IMR-90 (cell line): ENCODE measurements at regions not wholly inside any gene's neighbourhood (a gene's known extent, or its start where the extent isn't known, plus 50 kb on each side); places are given as distances from the start of the nearest gene placed in this dataset.

Experiments used
- ATAC-seq: fragments of 200-7000 bp; cut with Tn5 transposase; 2 replicates; pipeline ENCODE4 v1.9.1; 2020; ENCODE audit warnings: low read depth, mild to moderate bottlenecking, moderate library complexity
- BruUV-seq: library from RNA; stranded (reverse); fragments of 400-500 nt; replicated peaks from 2 replicates; lab custom pipeline; 2021; lab: Mats Ljungman, UMichigan
- CTCF ChIA-PET: fragments of 300-600 bp; formaldehyde crosslinking; extraction: SDS; loops from one replicate; lab custom pipeline; 2021; ENCODE audit warnings: antibody characterized with exemption; lab: Yijun Ruan, JAX
- POLR2A ChIA-PET: fragments of 300-600 bp; sonication (Branson Sonifier 250); formaldehyde crosslinking; loops from one replicate; lab custom pipeline; 2022; ENCODE audit warnings: antibody characterized with exemption; ENCODE audit not compliant: unreplicated experiment; lab: Charles Lee
- DNase-seq: peaks from one replicate; pipeline ENCODE4 v3.0.0; 2013
- H2AFZ ChIP-seq: replicated peaks from 2 replicates; pipeline ENCODE3; 2013; ENCODE audit warnings: low read length, mild to moderate bottlenecking; ENCODE audit not compliant: poor library complexity
- H2AK5ac ChIP-seq: 2 replicates; pipeline ENCODE4 v1.6.1; 2013; ENCODE audit warnings: low read depth, low read length, inconsistent platforms
- H2AK9ac ChIP-seq: replicated peaks from 2 replicates; pipeline ENCODE3; 2013; ENCODE audit warnings: mild to moderate bottlenecking, low read depth, low read length, moderate library complexity; ENCODE audit not compliant: poor library complexity
- H2BK120ac ChIP-seq: 2 replicates; pipeline ENCODE4 v1.6.1; 2013; ENCODE audit warnings: low read depth, low read length, inconsistent platforms
- H2BK15ac ChIP-seq: 3 replicates; pipeline ENCODE4 v1.6.1; 2013; ENCODE audit warnings: low read depth, low read length, inconsistent platforms
- H2BK20ac ChIP-seq: 2 replicates; pipeline ENCODE4 v1.6.1; 2013; ENCODE audit warnings: low read depth, mild to moderate bottlenecking, inconsistent platforms, low read length, moderate library complexity
- H2BK5ac ChIP-seq: 2 replicates; pipeline ENCODE4 v1.6.1; 2013; ENCODE audit warnings: mild to moderate bottlenecking, low read depth, low read length, inconsistent platforms; ENCODE audit not compliant: poor library complexity, severe bottlenecking
- H3K14ac ChIP-seq: replicated peaks from 2 replicates; pipeline ENCODE4 v1.6.1; 2013; ENCODE audit warnings: low read depth, low read length, inconsistent platforms
- H3K18ac ChIP-seq: 2 replicates; pipeline ENCODE4 v1.6.1; 2013; ENCODE audit warnings: low read depth, low read length, control low read depth
- H3K23ac ChIP-seq: 2 replicates; pipeline ENCODE4 v1.6.1; 2013; ENCODE audit warnings: low read depth, low read length, inconsistent platforms
- H3K27ac ChIP-seq: 2 replicates; pipeline ENCODE4 v1.5.1; 2013; ENCODE audit warnings: mild to moderate bottlenecking, control low read depth, low read length; ENCODE audit not compliant: insufficient read depth
- H3K27me3 ChIP-seq: 2 replicates; pipeline ENCODE4 v1.6.1; 2013; ENCODE audit warnings: low read length; ENCODE audit not compliant: control insufficient read depth, insufficient read depth
- H3K36me3 ChIP-seq: 2 replicates; pipeline ENCODE4 v1.6.1; 2013; ENCODE audit warnings: low read length, mixed read lengths; ENCODE audit not compliant: control insufficient read depth, insufficient read depth
- H3K4ac ChIP-seq: 2 replicates; pipeline ENCODE4 v1.6.1; 2013; ENCODE audit warnings: low read depth, low read length, inconsistent platforms
- H3K4me1 ChIP-seq: 2 replicates; pipeline ENCODE4 v1.6.1; 2013; ENCODE audit warnings: low read length, mixed read lengths; ENCODE audit not compliant: control insufficient read depth, insufficient read depth
- H3K4me2 ChIP-seq: 2 replicates; pipeline ENCODE4 v1.6.1; 2013; ENCODE audit warnings: low read depth, mild to moderate bottlenecking, control low read depth, low read length, moderate library complexity
- H3K4me3 ChIP-seq: 2 replicates; pipeline ENCODE4 v1.5.1; 2013; ENCODE audit warnings: low read depth, mild to moderate bottlenecking, control low read depth, low read length, moderate library complexity; ENCODE audit not compliant: insufficient read depth
- H3K56ac ChIP-seq: 2 replicates; pipeline ENCODE4 v1.6.1; 2013; ENCODE audit warnings: low read length, inconsistent platforms; ENCODE audit not compliant: insufficient read depth; ENCODE audit errors: extremely low read depth
- H3K79me1 ChIP-seq, 2 experiments: 2 replicates each; pipeline ENCODE4 v1.6.1; 2013; ENCODE audit warnings: low read length in 2 of 2, inconsistent platforms in 1 of 2, low read depth in 1 of 2
- H3K9ac ChIP-seq: 2 replicates; pipeline ENCODE4 v1.6.1; 2013; ENCODE audit warnings: low read depth, low read length, control low read depth
- H3K9me1 ChIP-seq: 2 replicates; pipeline ENCODE4 v1.6.1; 2013; ENCODE audit warnings: low read length, inconsistent platforms; ENCODE audit not compliant: insufficient read depth
- H3K9me3 ChIP-seq: 2 replicates; pipeline ENCODE4 v1.6.1; 2013; ENCODE audit warnings: low read length; ENCODE audit not compliant: control insufficient read depth, insufficient read depth
- H4K20me1 ChIP-seq: 2 replicates; pipeline ENCODE4 v1.6.1; 2013; ENCODE audit warnings: low read length, inconsistent platforms; ENCODE audit not compliant: insufficient read depth
- H4K5ac ChIP-seq: 2 replicates; pipeline ENCODE4 v1.6.1; 2013; ENCODE audit warnings: mild to moderate bottlenecking, low read depth, low read length, control low read depth
- H4K8ac ChIP-seq, 2 experiments: 2 replicates each; pipeline ENCODE4 v1.6.1; 2013; ENCODE audit warnings: low read depth in 2 of 2, low read length in 2 of 2, control low read depth in 1 of 2, inconsistent platforms in 1 of 2
- H4K91ac ChIP-seq: 2 replicates; pipeline ENCODE4 v1.6.1; 2013; ENCODE audit warnings: low read depth, low read length, inconsistent platforms; ENCODE audit not compliant: insufficient read depth
- BHLHE40 ChIP-seq: fragments of 150-350 bp; IDR thresholded peaks from 2 replicates; pipeline ENCODE4 v1.6.1; 2016; ENCODE audit warnings: mild to moderate bottlenecking, low read depth, low read length
- CHD1 ChIP-seq: IDR thresholded peaks from 2 replicates; pipeline ENCODE4 v1.6.1; 2012; ENCODE audit warnings: low read depth, low read length, improper control_type of control experiment
- FOS ChIP-seq: fragments of 150-350 bp; IDR thresholded peaks from 2 replicates; pipeline ENCODE4 v1.6.1; 2016; ENCODE audit warnings: low read depth, low read length
- MAFK ChIP-seq: IDR thresholded peaks from 2 replicates; pipeline ENCODE4 v1.6.1; 2012; ENCODE audit warnings: low read depth, low read length, improper control_type of control experiment
- MAZ ChIP-seq: IDR thresholded peaks from 2 replicates; pipeline ENCODE4 v1.6.1; 2012; ENCODE audit warnings: low read depth, mild to moderate bottlenecking, low read length, improper control_type of control experiment, moderate library complexity, borderline replicate concordance
- MXI1 ChIP-seq: IDR thresholded peaks from 2 replicates; pipeline ENCODE4 v1.6.1; 2012; ENCODE audit warnings: low read depth, mild to moderate bottlenecking, low read length, moderate library complexity, borderline replicate concordance
- NFE2L2 ChIP-seq: fragments of 150-350 bp; IDR thresholded peaks from 2 replicates; pipeline ENCODE4 v1.6.1; 2016; ENCODE audit warnings: low read depth, mild to moderate bottlenecking, low read length
- RAD21 ChIP-seq: IDR thresholded peaks from 2 replicates; pipeline ENCODE4 v1.6.1; 2012; ENCODE audit warnings: low read length, improper control_type of control experiment
- RCOR1 ChIP-seq: IDR thresholded peaks from 2 replicates; pipeline ENCODE4 v1.6.1; 2012; ENCODE audit warnings: mild to moderate bottlenecking, low read length, improper control_type of control experiment; ENCODE audit not compliant: insufficient replicate concordance
- SMC3 ChIP-seq: fragments of 150-350 bp; IDR thresholded peaks from 2 replicates; pipeline ENCODE4 v1.6.1; 2016; ENCODE audit warnings: low read depth, mild to moderate bottlenecking, antibody characterized with exemption, low read length, moderate library complexity
- WGBS, 2 experiments: methylation state at CpG; one replicate each; pipeline versions ENCODE4 v1.1.5 to v1.1.7; 2013; ENCODE audit warnings: missing lambda C conversion rate in 2 of 2; ENCODE audit not compliant: insufficient read length in 1 of 2; ENCODE audit errors: extremely low coverage in 2 of 2; 5-methylcytosine and 5-hydroxymethylcytosine counted together
- dilution Hi-C: fragments of 300-500 bp; cut with HindIII; formaldehyde crosslinking; loops from one replicate; pipeline ENCODE4 v1.14.3; 2018; ENCODE audit warnings: low sequenced_read_pairs; ENCODE audit not compliant: unreplicated experiment
- in situ Hi-C: fragments of 300-500 bp; cut with MboI; formaldehyde crosslinking; loops from 3 replicates; pipeline ENCODE4 v1.14.3; 2019; ENCODE audit warnings: low sequenced_read_pairs, inconsistent platforms, mixed read lengths
- intact Hi-C: fragments of 100-400 bp; cut with micrococcal nuclease; formaldehyde crosslinking; loops from 2 replicates; pipeline ENCODE4 v1.10.0; 2022
- TF ChIP-seq, protein P1 (sequence below): fragments of 150-350 bp; IDR thresholded peaks from 2 replicates; pipeline ENCODE4 v1.6.1; 2016; ENCODE audit warnings: low read depth, mild to moderate bottlenecking, low read length, moderate library complexity, borderline replicate concordance
- TF ChIP-seq, protein P2 (sequence below): conservative IDR thresholded peaks from 2 replicates; pipeline ENCODE4 v1.5.1; 2012; ENCODE audit warnings: mild to moderate bottlenecking, low read depth, low read length, improper control_type of control experiment

DNA sequence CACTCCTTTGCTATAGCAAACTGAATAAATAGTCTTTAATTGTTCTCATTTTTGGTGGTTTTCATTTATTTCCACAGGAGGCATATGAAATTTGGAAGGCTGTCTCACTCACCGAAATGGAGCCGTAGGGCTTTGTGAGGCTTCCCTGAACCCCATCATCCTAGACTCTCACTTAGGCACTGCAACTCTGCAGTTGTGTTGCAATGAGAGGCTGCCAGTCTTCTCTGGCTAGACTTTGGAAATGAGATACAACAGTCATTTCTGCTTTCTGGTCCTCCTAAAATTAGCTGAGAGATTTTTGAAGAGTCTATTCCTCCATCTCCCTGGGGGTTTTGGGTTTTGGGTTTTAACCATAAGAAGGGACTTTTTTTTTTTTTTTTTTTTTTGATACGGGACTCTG is 146.5 kb downstream of the SH3BGRL start:
- no CpG with 5 or more reads among the region's 3 CpGs for WGBS, 2 experiments
- in situ Hi-C loops = no loop called here
- H2BK15ac ChIP-seq = no peak overlapping the region

More for the DNA sequence above, 146.5 kb downstream of the SH3BGRL start:
- H3K56ac ChIP-seq = no peak overlapping the region
- intact Hi-C loops (no loop called here), dilution Hi-C loops (no loop called here)
- no peak overlapping the region for H3K27ac ChIP-seq
- no peak overlapping the region for H3K23ac ChIP-seq
- no peak overlapping the region for H4K91ac ChIP-seq
- H3K4me1 ChIP-seq = no peaks in the 10 kb centered on the region
- ChIA-PET POLR2A (no interaction called here), CTCF (no interaction called here)
- H4K20me1 ChIP-seq = no peaks in the 10 kb centered on the region
- H3K9me3 ChIP-seq = no peaks in the 10 kb centered on the region
- DNase-seq (no peak), ATAC-seq (no peak)
- no peak overlapping the region for H3K4ac ChIP-seq
- no TSS peak for BruUV-seq
- H4K8ac ChIP-seq = no peak overlapping the region
- no peak overlapping the region for H2AK9ac ChIP-seq
- no peaks in the 10 kb centered on the region for H3K79me1 ChIP-seq
- no peaks in the 10 kb centered on the region for H3K9me1 ChIP-seq
- TF ChIP-seq MAFK = no peak
- no peak for TF ChIP-seq RAD21
- TF ChIP-seq, protein P1, sequence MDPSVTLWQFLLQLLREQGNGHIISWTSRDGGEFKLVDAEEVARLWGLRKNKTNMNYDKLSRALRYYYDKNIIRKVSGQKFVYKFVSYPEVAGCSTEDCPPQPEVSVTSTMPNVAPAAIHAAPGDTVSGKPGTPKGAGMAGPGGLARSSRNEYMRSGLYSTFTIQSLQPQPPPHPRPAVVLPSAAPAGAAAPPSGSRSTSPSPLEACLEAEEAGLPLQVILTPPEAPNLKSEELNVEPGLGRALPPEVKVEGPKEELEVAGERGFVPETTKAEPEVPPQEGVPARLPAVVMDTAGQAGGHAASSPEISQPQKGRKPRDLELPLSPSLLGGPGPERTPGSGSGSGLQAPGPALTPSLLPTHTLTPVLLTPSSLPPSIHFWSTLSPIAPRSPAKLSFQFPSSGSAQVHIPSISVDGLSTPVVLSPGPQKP = no peak
- TF ChIP-seq, protein P2, sequence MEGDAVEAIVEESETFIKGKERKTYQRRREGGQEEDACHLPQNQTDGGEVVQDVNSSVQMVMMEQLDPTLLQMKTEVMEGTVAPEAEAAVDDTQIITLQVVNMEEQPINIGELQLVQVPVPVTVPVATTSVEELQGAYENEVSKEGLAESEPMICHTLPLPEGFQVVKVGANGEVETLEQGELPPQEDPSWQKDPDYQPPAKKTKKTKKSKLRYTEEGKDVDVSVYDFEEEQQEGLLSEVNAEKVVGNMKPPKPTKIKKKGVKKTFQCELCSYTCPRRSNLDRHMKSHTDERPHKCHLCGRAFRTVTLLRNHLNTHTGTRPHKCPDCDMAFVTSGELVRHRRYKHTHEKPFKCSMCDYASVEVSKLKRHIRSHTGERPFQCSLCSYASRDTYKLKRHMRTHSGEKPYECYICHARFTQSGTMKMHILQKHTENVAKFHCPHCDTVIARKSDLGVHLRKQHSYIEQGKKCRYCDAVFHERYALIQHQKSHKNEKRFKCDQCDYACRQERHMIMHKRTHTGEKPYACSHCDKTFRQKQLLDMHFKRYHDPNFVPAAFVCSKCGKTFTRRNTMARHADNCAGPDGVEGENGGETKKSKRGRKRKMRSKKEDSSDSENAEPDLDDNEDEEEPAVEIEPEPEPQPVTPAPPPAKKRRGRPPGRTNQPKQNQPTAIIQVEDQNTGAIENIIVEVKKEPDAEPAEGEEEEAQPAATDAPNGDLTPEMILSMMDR = no peak
- no peak for TF ChIP-seq RCOR1
- no peak for TF ChIP-seq SMC3
- no peak for TF ChIP-seq CHD1
- TF ChIP-seq MAZ = no peak
- TF ChIP-seq MXI1 = no peak
- no peak for TF ChIP-seq NFE2L2
- TF ChIP-seq FOS = no peak
- no peak for TF ChIP-seq BHLHE40
- no peak overlapping the region for H3K18ac ChIP-seq
- no peaks in the 10 kb centered on the region for H3K36me3 ChIP-seq
- H4K5ac ChIP-seq = no peak overlapping the region
- no peak overlapping the region for H2AK5ac ChIP-seq
- no peak overlapping the region for H3K4me3 ChIP-seq
- H2AFZ ChIP-seq = no peak overlapping the region
- no peak overlapping the region for H2BK20ac ChIP-seq
- H3K9ac ChIP-seq = no peak overlapping the region
- H3K14ac ChIP-seq = no peak overlapping the region
- H3K4me2 ChIP-seq = no peak overlapping the region
- no peak overlapping the region for H2BK120ac ChIP-seq
- H2BK5ac ChIP-seq = no peak overlapping the region
- no peaks in the 10 kb centered on the region for H3K27me3 ChIP-seq
